AG04450 (cell line): ENCODE measurements at regions not wholly inside any gene's neighbourhood (a gene's known extent, or its start where the extent isn't known, plus 50 kb on each side); places are given as distances from the start of the nearest gene placed in this dataset.

Source experiments
- CTCF ChIA-PET: fragments of 300-600, 350-600 bp; formaldehyde crosslinking; extraction: SDS; loops from one replicate; lab custom pipeline; 2022; ENCODE audit warnings: antibody characterized with exemption, inconsistent platforms; lab: Charles Lee
- POLR2A ChIA-PET: fragments of 350-600 bp; formaldehyde crosslinking; extraction: SDS; loops from one replicate; lab custom pipeline; 2021; ENCODE audit warnings: antibody characterized with exemption, inconsistent platforms; lab: Yijun Ruan, JAX
- DNase-seq: peaks from one replicate; pipeline ENCODE4 v3.0.0-alpha.2; 2011; ENCODE audit warnings: low read depth, low spot score
- H3K27ac ChIP-seq: one replicate; pipeline ENCODE4 v1.5.1; 2012; ENCODE audit warnings: low read depth, low read length, control low read depth
- H3K27me3 ChIP-seq: one replicate; pipeline ENCODE4 v1.6.0; 2012; ENCODE audit warnings: low read length; ENCODE audit not compliant: control insufficient read depth, insufficient read depth
- H3K4me3 ChIP-seq: 2 replicates; pipeline ENCODE4 v1.5.1; 2011; ENCODE audit warnings: mild to moderate bottlenecking, low read depth, low read length, control low read depth
- H3K9me3 ChIP-seq: 2 replicates; pipeline ENCODE4 v1.5.1; 2012; ENCODE audit warnings: low read length; ENCODE audit not compliant: control insufficient read depth, insufficient read depth
- TF ChIP-seq, protein P1 (sequence below): IDR thresholded peaks from 2 replicates; pipeline ENCODE4 v1.5.1; 2011; ENCODE audit warnings: low read depth, low read length, control low read depth, inconsistent platforms

GRCh38 chr13:33933810-33934209 is 115.9 kb downstream of the RFC3 start:
- Histone ChIP-seq H3K27ac (no peak overlapping the region), H3K4me3 (no peak overlapping the region), H3K27me3 (no peaks in the 10 kb centered on the region), H3K9me3 (no peaks in the 10 kb centered on the region)
- ChIA-PET CTCF (interaction anchor here (1.1 kb wide), 1 partner anchor 133 kb away, joined by 4 read pairs; no protein-coding TSS in a partner anchor), POLR2A (no interaction called here)
- TF ChIP-seq, protein P1, sequence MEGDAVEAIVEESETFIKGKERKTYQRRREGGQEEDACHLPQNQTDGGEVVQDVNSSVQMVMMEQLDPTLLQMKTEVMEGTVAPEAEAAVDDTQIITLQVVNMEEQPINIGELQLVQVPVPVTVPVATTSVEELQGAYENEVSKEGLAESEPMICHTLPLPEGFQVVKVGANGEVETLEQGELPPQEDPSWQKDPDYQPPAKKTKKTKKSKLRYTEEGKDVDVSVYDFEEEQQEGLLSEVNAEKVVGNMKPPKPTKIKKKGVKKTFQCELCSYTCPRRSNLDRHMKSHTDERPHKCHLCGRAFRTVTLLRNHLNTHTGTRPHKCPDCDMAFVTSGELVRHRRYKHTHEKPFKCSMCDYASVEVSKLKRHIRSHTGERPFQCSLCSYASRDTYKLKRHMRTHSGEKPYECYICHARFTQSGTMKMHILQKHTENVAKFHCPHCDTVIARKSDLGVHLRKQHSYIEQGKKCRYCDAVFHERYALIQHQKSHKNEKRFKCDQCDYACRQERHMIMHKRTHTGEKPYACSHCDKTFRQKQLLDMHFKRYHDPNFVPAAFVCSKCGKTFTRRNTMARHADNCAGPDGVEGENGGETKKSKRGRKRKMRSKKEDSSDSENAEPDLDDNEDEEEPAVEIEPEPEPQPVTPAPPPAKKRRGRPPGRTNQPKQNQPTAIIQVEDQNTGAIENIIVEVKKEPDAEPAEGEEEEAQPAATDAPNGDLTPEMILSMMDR: no peak
- no peak for DNase-seq

DNA sequence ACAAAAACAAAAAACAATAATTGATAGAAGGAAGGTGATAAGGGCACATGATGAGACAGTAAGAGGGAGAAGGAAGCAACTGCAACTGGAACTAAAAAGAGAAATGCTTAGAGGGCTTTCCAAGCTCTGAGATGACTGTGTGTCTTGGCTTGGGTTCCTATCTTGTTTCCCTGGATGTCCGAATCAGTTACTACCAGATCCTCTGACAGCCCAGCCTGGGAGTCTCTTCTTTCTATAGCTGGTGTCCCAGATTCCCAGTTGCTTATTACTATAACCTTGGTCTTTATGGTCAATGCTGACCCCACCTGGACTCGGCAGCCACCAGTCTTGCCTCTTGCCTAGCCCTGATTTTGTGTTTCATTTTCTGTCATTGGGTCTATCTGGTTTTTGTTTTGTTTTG is 116.4 kb downstream of the RFC3 start:
- Histone ChIP-seq H3K27ac (no peak overlapping the region), H3K27me3 (no peaks in the 10 kb centered on the region), H3K9me3 (no peaks in the 10 kb centered on the region), H3K4me3 (no peak overlapping the region)
- POLR2A ChIA-PET: no interaction called here
- CTCF ChIA-PET: no interaction called here
- TF ChIP-seq, protein P1: no peak
- DNase-seq: no peak

- ChIA-PET POLR2A (no interaction called here), CTCF (no interaction called here)
- no peak for DNase-seq
- no peak overlapping the region for H3K4me3 ChIP-seq
- TF ChIP-seq, protein P1: no peak
- H3K9me3 ChIP-seq: no peaks in the 10 kb centered on the region
- no peaks in the 10 kb centered on the region for H3K27me3 ChIP-seq
- no peak overlapping the region for H3K27ac ChIP-seq
Measured at GRCh38 chr13:33934951-33935371, 117.0 kb downstream of the RFC3 start.

- TF ChIP-seq, protein P1: no peak
- DNase-seq: no peak
- H3K4me3 ChIP-seq: no peak overlapping the region
- POLR2A ChIA-PET: no interaction called here
- no peak overlapping the region for H3K27ac ChIP-seq
- H3K27me3 ChIP-seq: no peaks in the 10 kb centered on the region
- CTCF ChIA-PET: no interaction called here
- H3K9me3 ChIP-seq: no peaks in the 10 kb centered on the region
Measured at GRCh38 chr13:33935969-33936368, 118.0 kb downstream of the RFC3 start.

GRCh38 chr13:33937373-33938098 is 119.6 kb downstream of the RFC3 start:
- POLR2A ChIA-PET: no interaction called here
- Histone ChIP-seq H3K27ac (no peak overlapping the region), H3K4me3 (no peak overlapping the region), H3K9me3 (no peaks in the 10 kb centered on the region), H3K27me3 (no peaks in the 10 kb centered on the region)
- TF ChIP-seq, protein P1: no peak
- DNase-seq: no peak
- CTCF ChIA-PET: no interaction called here
